Stimulated activated CD8-positive, alpha-beta memory T cell treated with anti-CD3 and anti-CD28 coated beads, Interleukin-15, amount 100 ng/mL, for 24 hours (primary cell): ENCODE measurements at regions not wholly inside any gene's neighbourhood (a gene's known extent, or its start where the extent isn't known, plus 50 kb on each side); places are given as distances from the start of the nearest gene placed in this dataset.
"Not testable (repeated sequence)": the region's sequence is repeated elsewhere in the genome, so short reads cannot be mapped to it uniquely, and the experiment has no call there.

Source experiments
- DNase-seq: peaks from one replicate; pipeline ENCODE4 v3.0.0-alpha.2; 2020; ENCODE audit warnings: low read depth

GRCh38 chr17:5864741-5865657 lies 205.2 kb upstream of the WSCD1 start:
- DNase-seq: no peak

- no peak for DNase-seq
Observed at GRCh38 chr17:5866978-5867377, 203.2 kb upstream of the WSCD1 start.

GRCh38 chr17:5869041-5869745 lies 201.0 kb upstream of the WSCD1 start:
- DNase-seq: no peak

- DNase-seq: no peak
Observed at GRCh38 chr17:5870231-5870953, 199.8 kb upstream of the WSCD1 start.

- no peak for DNase-seq
Observed at GRCh38 chr17:5871666-5872065, 198.5 kb upstream of the WSCD1 start.

- no peak for DNase-seq
Observed at GRCh38 chr17:5872831-5873230, 197.3 kb upstream of the WSCD1 start.

GRCh38 chr17:5873781-5874180 lies 196.4 kb upstream of the WSCD1 start:
- no peak for DNase-seq

- DNase-seq: no peak
Observed at GRCh38 chr17:5874486-5874885, 195.7 kb upstream of the WSCD1 start.

GRCh38 chr17:5877366-5877765 lies 192.8 kb upstream of the WSCD1 start:
- no peak for DNase-seq

- no peak for DNase-seq
Observed at GRCh38 chr17:5877948-5878347, 192.2 kb upstream of the WSCD1 start.

GRCh38 chr17:5881849-5882248 lies 188.3 kb upstream of the WSCD1 start:
- no peak for DNase-seq

GRCh38 chr17:5883775-5884665 lies 186.2 kb upstream of the WSCD1 start:
- no peak for DNase-seq

- DNase-seq: no peak
Observed at GRCh38 chr17:5885336-5885735, 184.8 kb upstream of the WSCD1 start.

- DNase-seq: no peak
Observed at GRCh38 chr17:5888811-5889210, 181.4 kb upstream of the WSCD1 start.

- no peak for DNase-seq
Observed at GRCh38 chr17:5892921-5893675, 177.1 kb upstream of the WSCD1 start.

GRCh38 chr17:5893741-5894140 lies 176.4 kb upstream of the WSCD1 start:
- DNase-seq: no peak

- DNase-seq: no peak
Observed at GRCh38 chr17:5895276-5895675, 174.9 kb upstream of the WSCD1 start.

GRCh38 chr17:5896215-5896614 lies 174.0 kb upstream of the WSCD1 start:
- DNase-seq: no peak

- no peak for DNase-seq
Observed at GRCh38 chr17:5897275-5897911, 172.8 kb upstream of the WSCD1 start.

GRCh38 chr17:5897981-5898380 lies 172.2 kb upstream of the WSCD1 start:
- DNase-seq: not testable (repeated sequence)
